ENCODE measurements at regions not wholly inside any gene's neighbourhood (a gene's known extent, or its start where the extent isn't known, plus 50 kb on each side); places are given as distances from the start of the nearest gene placed in this dataset.

DNA sequence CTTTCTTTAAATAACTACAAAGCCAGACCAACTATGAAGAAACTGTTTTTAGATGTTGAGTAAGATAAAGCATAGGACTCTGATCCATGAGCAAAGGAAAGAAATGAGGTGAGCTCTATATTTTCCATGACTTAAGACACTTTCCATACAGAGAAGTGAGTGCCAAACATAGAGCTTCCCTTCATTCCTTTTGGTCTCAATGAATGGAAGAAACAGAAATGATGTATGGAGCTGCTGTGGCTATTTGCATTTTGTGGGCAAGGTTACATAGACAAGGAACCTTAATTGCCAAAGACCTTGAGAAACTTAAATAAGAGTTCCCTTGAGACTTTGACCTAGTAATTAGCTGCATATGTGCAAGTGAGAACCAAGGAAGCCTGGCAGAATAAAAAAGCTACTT lies 1152.2 kb downstream of the XPNPEP1 start:
- ChIA-PET CTCF (no interaction called here), POLR2A (no interaction called here)
- TF ChIP-seq ZNF629 (tag by site-specific recombination; IDR thresholded peaks at IDR 0.05) (no peak), BCL11B (tag by site-specific recombination; IDR thresholded peaks at IDR 0.05; ENCODE audit: low read depth) (no peak), ZNF776 (tag by site-specific recombination; IDR thresholded peaks at IDR 0.05; ENCODE audit: borderline replicate concordance) (no peak), ZNF555 (tag by site-specific recombination; conservative IDR thresholded peaks at IDR 0.05) (no peak)
- TF ChIP-seq, protein P1, sequence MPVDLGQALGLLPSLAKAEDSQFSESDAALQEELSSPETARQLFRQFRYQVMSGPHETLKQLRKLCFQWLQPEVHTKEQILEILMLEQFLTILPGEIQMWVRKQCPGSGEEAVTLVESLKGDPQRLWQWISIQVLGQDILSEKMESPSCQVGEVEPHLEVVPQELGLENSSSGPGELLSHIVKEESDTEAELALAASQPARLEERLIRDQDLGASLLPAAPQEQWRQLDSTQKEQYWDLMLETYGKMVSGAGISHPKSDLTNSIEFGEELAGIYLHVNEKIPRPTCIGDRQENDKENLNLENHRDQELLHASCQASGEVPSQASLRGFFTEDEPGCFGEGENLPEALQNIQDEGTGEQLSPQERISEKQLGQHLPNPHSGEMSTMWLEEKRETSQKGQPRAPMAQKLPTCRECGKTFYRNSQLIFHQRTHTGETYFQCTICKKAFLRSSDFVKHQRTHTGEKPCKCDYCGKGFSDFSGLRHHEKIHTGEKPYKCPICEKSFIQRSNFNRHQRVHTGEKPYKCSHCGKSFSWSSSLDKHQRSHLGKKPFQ (tag by site-specific recombination; IDR thresholded peaks at IDR 0.05): no peak
- TF ChIP-seq, protein P2, sequence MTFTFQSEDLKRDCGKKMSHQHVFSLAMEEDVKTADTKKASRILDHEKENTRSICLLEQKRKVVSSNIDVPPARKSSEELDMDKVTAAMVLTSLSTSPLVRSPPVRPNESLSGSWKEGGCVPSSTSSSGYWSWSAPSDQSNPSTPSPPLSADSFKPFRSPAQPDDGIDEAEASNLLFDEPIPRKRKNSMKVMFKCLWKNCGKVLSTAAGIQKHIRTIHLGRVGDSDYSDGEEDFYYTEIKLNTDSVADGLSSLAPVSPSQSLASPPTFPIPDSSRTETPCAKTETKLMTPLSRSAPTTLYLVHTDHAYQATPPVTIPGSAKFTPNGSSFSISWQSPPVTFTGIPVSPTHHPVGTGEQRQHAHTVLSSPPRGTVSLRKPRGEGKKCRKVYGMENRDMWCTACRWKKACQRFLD (tag by site-specific recombination; IDR thresholded peaks at IDR 0.05): no peak
- TF ChIP-seq, protein P3, sequence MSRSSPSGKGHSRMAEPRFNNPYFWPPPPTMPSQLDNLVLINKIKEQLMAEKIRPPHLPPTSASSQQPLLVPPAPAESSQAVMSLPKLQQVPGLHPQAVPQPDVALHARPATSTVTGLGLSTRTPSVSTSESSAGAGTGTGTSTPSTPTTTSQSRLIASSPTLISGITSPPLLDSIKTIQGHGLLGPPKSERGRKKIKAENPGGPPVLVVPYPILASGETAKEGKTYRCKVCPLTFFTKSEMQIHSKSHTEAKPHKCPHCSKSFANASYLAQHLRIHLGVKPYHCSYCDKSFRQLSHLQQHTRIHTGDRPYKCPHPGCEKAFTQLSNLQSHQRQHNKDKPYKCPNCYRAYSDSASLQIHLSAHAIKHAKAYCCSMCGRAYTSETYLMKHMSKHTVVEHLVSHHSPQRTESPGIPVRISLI (tag by site-specific recombination; IDR thresholded peaks at IDR 0.05): no peak
- Histone ChIP-seq H3K4me1 (ENCODE audit: control insufficient read depth, insufficient read depth, low read length) (no peaks in the 10 kb centered on the region), H3K9me3 (ENCODE audit: control insufficient read depth, insufficient read depth, low read depth, low read length) (no peaks in the 10 kb centered on the region), H3K4me3 (ENCODE audit: low read depth, low read length) (no peak overlapping the region), H3K36me3 (ENCODE audit: control insufficient read depth in 2 of 2, insufficient read depth in 1 of 2, low read length in 2 of 2) (no peaks in the 10 kb centered on the region), H3K27ac (ENCODE audit: extremely low read depth, low read depth, low read length) (no peak overlapping the region)

DNA sequence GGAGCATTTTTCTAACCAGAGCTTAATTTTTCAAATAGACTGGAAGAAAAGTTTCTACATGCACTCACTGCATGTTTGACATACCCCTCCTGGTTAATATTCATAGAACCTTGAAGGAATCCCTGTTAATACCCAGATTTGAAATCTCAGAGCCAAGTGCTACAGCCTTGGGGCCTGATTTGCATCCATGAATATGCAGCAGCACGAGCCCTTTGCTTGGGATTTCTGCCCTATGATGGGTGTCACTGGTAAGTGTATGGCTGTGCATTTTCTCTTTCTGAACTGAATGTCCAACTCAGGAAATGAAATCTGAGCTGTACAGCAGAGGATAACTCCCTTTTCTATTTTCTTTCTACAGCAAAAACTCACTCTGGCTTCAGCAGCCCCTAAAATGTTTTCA lies 1157.5 kb downstream of the XPNPEP1 start:
- ChIA-PET CTCF (no interaction called here), POLR2A (no interaction called here)
- Histone ChIP-seq H3K36me3 (ENCODE audit: control insufficient read depth in 2 of 2, insufficient read depth in 1 of 2, low read length in 2 of 2) (no peaks in the 10 kb centered on the region), H3K4me1 (ENCODE audit: control insufficient read depth, insufficient read depth, low read length) (no peaks in the 10 kb centered on the region), H3K4me3 (ENCODE audit: low read depth, low read length) (no peak overlapping the region), H3K9me3 (ENCODE audit: control insufficient read depth, insufficient read depth, low read depth, low read length) (no peaks in the 10 kb centered on the region), H3K27ac (ENCODE audit: extremely low read depth, low read depth, low read length) (no peak overlapping the region)
- TF ChIP-seq WT1 (tag by site-specific recombination; IDR thresholded peaks at IDR 0.05) (no peak), ZNF521 (tag by site-specific recombination; IDR thresholded peaks at IDR 0.05) (no peak), SP3 (tag by site-specific recombination; IDR thresholded peaks at IDR 0.05) (no peak), ZXDB (tag by site-specific recombination; IDR thresholded peaks at IDR 0.05) (no peak), ZNF2 (tag by site-specific recombination; IDR thresholded peaks at IDR 0.05) (no peak), ZNF596 (tag by site-specific recombination; IDR thresholded peaks at IDR 0.05) (no peak), ZNF366 (tag by site-specific recombination; conservative IDR thresholded peaks at IDR 0.05) (no peak), BCL11B (tag by site-specific recombination; IDR thresholded peaks at IDR 0.05; ENCODE audit: low read depth) (no peak), IKZF3 (tag by site-specific recombination; IDR thresholded peaks at IDR 0.05) (no peak), KLF9 (tag by site-specific recombination; IDR thresholded peaks at IDR 0.05; ENCODE audit: low read depth) (no peak)
- TF ChIP-seq, protein P3 (tag by site-specific recombination; IDR thresholded peaks at IDR 0.05): no peak
- TF ChIP-seq, protein P4, sequence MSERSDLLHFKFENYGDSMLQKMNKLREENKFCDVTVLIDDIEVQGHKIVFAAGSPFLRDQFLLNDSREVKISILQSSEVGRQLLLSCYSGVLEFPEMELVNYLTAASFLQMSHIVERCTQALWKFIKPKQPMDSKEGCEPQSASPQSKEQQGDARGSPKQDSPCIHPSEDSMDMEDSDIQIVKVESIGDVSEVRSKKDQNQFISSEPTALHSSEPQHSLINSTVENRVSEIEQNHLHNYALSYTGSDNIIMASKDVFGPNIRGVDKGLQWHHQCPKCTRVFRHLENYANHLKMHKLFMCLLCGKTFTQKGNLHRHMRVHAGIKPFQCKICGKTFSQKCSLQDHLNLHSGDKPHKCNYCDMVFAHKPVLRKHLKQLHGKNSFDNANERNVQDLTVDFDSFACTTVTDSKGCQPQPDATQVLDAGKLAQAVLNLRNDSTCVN (tag by site-specific recombination; optimal IDR thresholded peaks at IDR 0.05): no peak
